SH-SY5Y (cell line): ENCODE measurements at regions not wholly inside any gene's neighbourhood (a gene's known extent, or its start where the extent isn't known, plus 50 kb on each side); places are given as distances from the start of the nearest gene placed in this dataset.

Source experiments
- GATA2 ChIP-seq: IDR thresholded peaks from 2 replicates; pipeline ENCODE4 v1.6.1; 2011; ENCODE audit warnings: mild to moderate bottlenecking, low read depth, low read length
- GATA3 ChIP-seq: IDR thresholded peaks from 2 replicates; pipeline ENCODE4 v1.6.1; 2011; ENCODE audit warnings: low read depth, mild to moderate bottlenecking, low read length, moderate library complexity

GRCh38 chr3:107205358-107205757 lies 171.9 kb upstream of the CCDC54 start:
- TF ChIP-seq GATA2 (no peak), GATA3 (no peak)
